GM12878 (cell line): ENCODE measurements at regions not wholly inside any gene's neighbourhood (a gene's known extent, or its start where the extent isn't known, plus 50 kb on each side); places are given as distances from the start of the nearest gene placed in this dataset.

Source experiments
- BHLHE40 ChIP-seq, 2 experiments: fragments of 450-650 bp in 1 of 2; IDR thresholded peaks; 2 replicates each; pipeline ENCODE4 v1.6.1; 2011 to 2017; ENCODE audit warnings: low read depth in 2 of 2, borderline replicate concordance in 1 of 2, improper control_type of control experiment in 1 of 2, low read length in 1 of 2, mild to moderate bottlenecking in 1 of 2
- ETV6 ChIP-seq, 2 experiments: fragments of 450-650 bp in 1 of 2; IDR thresholded peaks in 1 of 2; conservative IDR thresholded peaks in 1 of 2; 2 replicates each; pipeline ENCODE4 v1.6.1; 2014; ENCODE audit warnings: antibody characterized with exemption in 1 of 2, borderline replicate concordance in 1 of 2, low read depth in 1 of 2, mild to moderate bottlenecking in 1 of 2, moderate library complexity in 1 of 2
- FOXM1 ChIP-seq: IDR thresholded peaks from 2 replicates; pipeline ENCODE4 v1.6.1; 2012; ENCODE audit warnings: low read depth, mild to moderate bottlenecking, inconsistent platforms, low read length, moderate library complexity
- NFXL1 ChIP-seq: fragments of 450-650 bp; IDR thresholded peaks from 2 replicates; pipeline ENCODE4 v1.6.1; 2017; ENCODE audit warnings: antibody characterized with exemption, mild to moderate bottlenecking, borderline replicate concordance
- PML ChIP-seq: IDR thresholded peaks from 2 replicates; pipeline ENCODE4 v1.6.1; 2012; ENCODE audit warnings: low read length, inconsistent platforms
- RELA ChIP-seq: fragments of 450-650 bp; IDR thresholded peaks from 2 replicates; pipeline ENCODE4 v1.8.0; 2014; ENCODE audit warnings: borderline replicate concordance; ENCODE audit not compliant: partially characterized antibody
- TF ChIP-seq, protein P1 (sequence below), 3 experiments: IDR thresholded peaks in 2 of 3; conservative IDR thresholded peaks in 1 of 3; 2 replicates each; pipeline ENCODE4 v1.5.1; 2011; ENCODE audit warnings: low read depth in 3 of 3, low read length in 3 of 3, mild to moderate bottlenecking in 3 of 3, control low read depth in 2 of 3, moderate library complexity in 2 of 3, inconsistent platforms in 1 of 3, mixed read lengths in 1 of 3; ENCODE audit not compliant: control insufficient read depth in 2 of 3, insufficient read depth in 1 of 3; ENCODE audit errors: extremely low read depth in 1 of 3
- TF ChIP-seq, protein P2 (sequence below): fragments of 150-350 bp; IDR thresholded peaks from 2 replicates; pipeline ENCODE4 v1.6.1; 2016; ENCODE audit warnings: low read depth, low read length

GRCh38 chr15:81954158-81954783, 91.5 kb downstream of the MEX3B start (continued):
- TF ChIP-seq ETV6 (conservative IDR thresholded peaks at IDR 0.05 in 1 of 2, IDR thresholded peaks at IDR 0.05 in 1 of 2; ENCODE audit: borderline replicate concordance in 1 of 2, low read depth in 1 of 2) (no peak), PML (no peak), NFXL1 (no peak), BHLHE40 (IDR thresholded peaks at IDR 0.05; ENCODE audit: borderline replicate concordance in 1 of 2, low read depth in 2 of 2, low read length in 1 of 2) (no peak), RELA (no peak), FOXM1 (no peak)
- TF ChIP-seq, protein P1, sequence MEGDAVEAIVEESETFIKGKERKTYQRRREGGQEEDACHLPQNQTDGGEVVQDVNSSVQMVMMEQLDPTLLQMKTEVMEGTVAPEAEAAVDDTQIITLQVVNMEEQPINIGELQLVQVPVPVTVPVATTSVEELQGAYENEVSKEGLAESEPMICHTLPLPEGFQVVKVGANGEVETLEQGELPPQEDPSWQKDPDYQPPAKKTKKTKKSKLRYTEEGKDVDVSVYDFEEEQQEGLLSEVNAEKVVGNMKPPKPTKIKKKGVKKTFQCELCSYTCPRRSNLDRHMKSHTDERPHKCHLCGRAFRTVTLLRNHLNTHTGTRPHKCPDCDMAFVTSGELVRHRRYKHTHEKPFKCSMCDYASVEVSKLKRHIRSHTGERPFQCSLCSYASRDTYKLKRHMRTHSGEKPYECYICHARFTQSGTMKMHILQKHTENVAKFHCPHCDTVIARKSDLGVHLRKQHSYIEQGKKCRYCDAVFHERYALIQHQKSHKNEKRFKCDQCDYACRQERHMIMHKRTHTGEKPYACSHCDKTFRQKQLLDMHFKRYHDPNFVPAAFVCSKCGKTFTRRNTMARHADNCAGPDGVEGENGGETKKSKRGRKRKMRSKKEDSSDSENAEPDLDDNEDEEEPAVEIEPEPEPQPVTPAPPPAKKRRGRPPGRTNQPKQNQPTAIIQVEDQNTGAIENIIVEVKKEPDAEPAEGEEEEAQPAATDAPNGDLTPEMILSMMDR (IDR thresholded peaks at IDR 0.05 in 2 of 3, conservative IDR thresholded peaks at IDR 0.05 in 1 of 3; ENCODE audit: control insufficient read depth in 2 of 3, extremely low read depth in 1 of 3, insufficient read depth in 1 of 3, low read depth in 3 of 3, low read length in 3 of 3), result no peak
- TF ChIP-seq, protein P2, sequence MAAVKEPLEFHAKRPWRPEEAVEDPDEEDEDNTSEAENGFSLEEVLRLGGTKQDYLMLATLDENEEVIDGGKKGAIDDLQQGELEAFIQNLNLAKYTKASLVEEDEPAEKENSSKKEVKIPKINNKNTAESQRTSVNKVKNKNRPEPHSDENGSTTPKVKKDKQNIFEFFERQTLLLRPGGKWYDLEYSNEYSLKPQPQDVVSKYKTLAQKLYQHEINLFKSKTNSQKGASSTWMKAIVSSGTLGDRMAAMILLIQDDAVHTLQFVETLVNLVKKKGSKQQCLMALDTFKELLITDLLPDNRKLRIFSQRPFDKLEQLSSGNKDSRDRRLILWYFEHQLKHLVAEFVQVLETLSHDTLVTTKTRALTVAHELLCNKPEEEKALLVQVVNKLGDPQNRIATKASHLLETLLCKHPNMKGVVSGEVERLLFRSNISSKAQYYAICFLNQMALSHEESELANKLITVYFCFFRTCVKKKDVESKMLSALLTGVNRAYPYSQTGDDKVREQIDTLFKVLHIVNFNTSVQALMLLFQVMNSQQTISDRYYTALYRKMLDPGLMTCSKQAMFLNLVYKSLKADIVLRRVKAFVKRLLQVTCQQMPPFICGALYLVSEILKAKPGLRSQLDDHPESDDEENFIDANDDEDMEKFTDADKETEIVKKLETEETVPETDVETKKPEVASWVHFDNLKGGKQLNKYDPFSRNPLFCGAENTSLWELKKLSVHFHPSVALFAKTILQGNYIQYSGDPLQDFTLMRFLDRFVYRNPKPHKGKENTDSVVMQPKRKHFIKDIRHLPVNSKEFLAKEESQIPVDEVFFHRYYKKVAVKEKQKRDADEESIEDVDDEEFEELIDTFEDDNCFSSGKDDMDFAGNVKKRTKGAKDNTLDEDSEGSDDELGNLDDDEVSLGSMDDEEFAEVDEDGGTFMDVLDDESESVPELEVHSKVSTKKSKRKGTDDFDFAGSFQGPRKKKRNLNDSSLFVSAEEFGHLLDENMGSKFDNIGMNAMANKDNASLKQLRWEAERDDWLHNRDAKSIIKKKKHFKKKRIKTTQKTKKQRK, result no peak
- TF ChIP-seq, all 136 proteins: peak for 0
